ENCODE measurements at regions not wholly inside any gene's neighbourhood (a gene's known extent, or its start where the extent isn't known, plus 50 kb on each side); places are given as distances from the start of the nearest gene placed in this dataset.

GRCh38 chr11:92536883-92537282 lies 312.3 kb downstream of the FAT3 start:
- no peaks in the 10 kb centered on the region for H3K27me3 ChIP-seq
- H3K9me3 ChIP-seq = no peaks in the 10 kb centered on the region
- no peak overlapping the region for H3K4me3 ChIP-seq
- intact Hi-C loops (cut with DNase I) = no loop called here
- H3K27ac ChIP-seq = no peak overlapping the region
- H3K4me1 ChIP-seq = no peaks in the 10 kb centered on the region
- H3K36me3 ChIP-seq = no peaks in the 10 kb centered on the region
- no peak for TF ChIP-seq CTCF (IDR thresholded peaks at IDR 0.05)
- DNase-seq (ENCODE audit: low spot score in 2 of 2) = no peak

DNA sequence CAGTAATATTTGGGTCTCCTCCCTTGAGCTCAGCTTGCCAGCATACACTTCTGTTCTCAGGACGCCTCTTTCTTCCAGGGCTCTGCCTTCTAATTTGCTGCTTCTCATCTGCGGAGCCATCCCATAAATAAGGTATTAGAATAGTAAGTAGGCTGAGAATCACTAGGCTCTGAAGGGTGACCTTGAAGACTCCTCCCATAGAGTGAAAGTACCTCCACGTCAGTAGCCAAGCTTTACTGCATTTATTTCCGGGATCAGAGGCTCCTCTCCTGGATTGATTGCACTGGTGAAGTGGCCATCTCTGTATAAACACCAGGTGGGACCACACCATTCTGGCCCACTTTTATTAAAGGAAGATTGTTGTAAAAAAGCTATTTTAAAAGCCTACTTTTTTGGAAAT lies 315.5 kb downstream of the FAT3 start:
- no peak for TF ChIP-seq CTCF (IDR thresholded peaks at IDR 0.05)
- Histone ChIP-seq H3K36me3 (no peaks in the 10 kb centered on the region), H3K9me3 (no peaks in the 10 kb centered on the region), H3K27me3 (no peaks in the 10 kb centered on the region), H3K4me1 (no peaks in the 10 kb centered on the region), H3K27ac (no peak overlapping the region), H3K4me3 (no peak overlapping the region)
- intact Hi-C loops (cut with DNase I) = no loop called here
- no peak for DNase-seq (ENCODE audit: low spot score in 2 of 2)

GRCh38 chr11:92545906-92546471 lies 321.4 kb downstream of the FAT3 start:
- Histone ChIP-seq H3K27ac (no peak overlapping the region), H3K9me3 (no peaks in the 10 kb centered on the region), H3K27me3 (no peaks in the 10 kb centered on the region), H3K4me3 (no peak overlapping the region), H3K36me3 (no peaks in the 10 kb centered on the region), H3K4me1 (no peaks in the 10 kb centered on the region)
- intact Hi-C loops (cut with DNase I) = no loop called here
- no peak for TF ChIP-seq CTCF (IDR thresholded peaks at IDR 0.05)
- no peak for DNase-seq (ENCODE audit: low spot score in 2 of 2)

DNA sequence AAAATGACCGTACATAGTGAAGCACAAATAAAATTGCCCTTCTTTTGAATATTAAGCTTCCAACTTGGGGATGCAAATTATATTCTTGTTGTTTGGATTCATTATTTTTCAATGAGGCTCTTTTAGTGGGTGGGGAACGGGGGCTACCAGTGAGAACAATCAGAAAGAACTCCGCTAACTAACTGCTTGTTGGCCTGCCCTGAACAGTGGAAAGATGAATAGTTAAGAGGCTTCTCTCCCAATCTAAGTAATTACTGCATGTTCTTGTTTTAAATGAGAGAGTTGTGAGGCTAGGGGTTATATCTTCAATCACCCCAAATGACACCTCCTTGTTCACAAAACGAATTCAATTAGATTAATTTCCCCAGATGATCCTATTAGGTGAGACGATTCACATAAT lies 322.0 kb downstream of the FAT3 start:
- DNase-seq (ENCODE audit: low spot score in 2 of 2) = no peak
- Histone ChIP-seq H3K9me3 (no peaks in the 10 kb centered on the region), H3K36me3 (no peaks in the 10 kb centered on the region), H3K4me3 (no peak overlapping the region), H3K27me3 (no peaks in the 10 kb centered on the region), H3K27ac (no peak overlapping the region), H3K4me1 (no peaks in the 10 kb centered on the region)
- intact Hi-C loops (cut with DNase I) = no loop called here
- no peak for TF ChIP-seq CTCF (IDR thresholded peaks at IDR 0.05)

DNA sequence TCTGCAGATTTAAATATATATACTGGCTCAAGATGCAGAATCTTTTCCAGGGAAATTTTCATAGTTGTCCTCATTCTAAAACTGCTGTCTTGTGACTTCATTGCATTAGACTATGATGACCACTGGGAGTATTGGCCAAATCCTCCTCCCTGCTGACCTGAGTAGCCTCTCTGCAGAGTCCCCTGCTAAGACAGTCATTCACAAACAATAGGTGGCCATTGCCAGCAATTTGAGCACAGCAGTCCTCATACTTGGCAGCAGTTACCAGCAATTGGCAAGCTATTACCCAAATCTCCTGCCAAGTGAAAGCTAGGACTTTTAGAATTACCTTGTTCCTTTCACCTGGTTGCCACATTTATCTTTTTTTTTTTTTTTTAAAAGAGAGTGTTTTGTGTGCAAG lies 325.8 kb downstream of the FAT3 start:
- H3K27me3 ChIP-seq = no peaks in the 10 kb centered on the region
- no peaks in the 10 kb centered on the region for H3K36me3 ChIP-seq
- intact Hi-C loops (cut with DNase I) = loop anchor here (5.0 kb wide), 1 partner anchor 338 kb away; no protein-coding TSS in a partner anchor
- H3K27ac ChIP-seq = no peak overlapping the region
- H3K9me3 ChIP-seq = no peaks in the 10 kb centered on the region
- H3K4me1 ChIP-seq = no peaks in the 10 kb centered on the region
- TF ChIP-seq CTCF (IDR thresholded peaks at IDR 0.05) = no peak
- no peak overlapping the region for H3K4me3 ChIP-seq
- no peak for DNase-seq (ENCODE audit: low spot score in 2 of 2)

DNA sequence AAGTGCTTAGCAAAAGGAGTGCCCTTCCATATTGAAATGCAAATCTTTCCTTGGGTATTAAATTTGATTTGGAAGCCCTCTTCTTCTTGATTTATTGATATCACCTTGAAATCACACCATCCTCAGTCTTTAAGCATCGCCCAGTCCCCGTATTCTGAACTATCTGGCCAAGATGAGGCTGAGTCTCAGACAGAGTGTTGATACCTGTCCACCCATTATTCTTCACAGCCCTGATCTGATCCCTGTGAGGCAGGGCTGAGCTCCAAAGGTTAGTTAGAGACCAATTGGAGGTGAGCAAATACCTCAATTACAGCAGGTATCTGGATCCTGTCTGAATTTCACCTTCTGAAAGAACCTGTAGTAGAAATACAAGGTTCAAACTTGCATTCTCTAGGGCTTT lies 326.3 kb downstream of the FAT3 start:
- Histone ChIP-seq H3K4me3 (no peak overlapping the region), H3K27ac (no peak overlapping the region), H3K36me3 (no peaks in the 10 kb centered on the region), H3K9me3 (no peaks in the 10 kb centered on the region), H3K27me3 (no peaks in the 10 kb centered on the region), H3K4me1 (no peaks in the 10 kb centered on the region)
- intact Hi-C loops (cut with DNase I) = loop anchor here (5.0 kb wide), 1 partner anchor 339 kb away; no protein-coding TSS in a partner anchor
- DNase-seq (ENCODE audit: low spot score in 2 of 2) = no peak
- TF ChIP-seq CTCF (IDR thresholded peaks at IDR 0.05) = no peak

Measured in ascending aorta (tissue), 2 donors.